OCI-LY7 (cell line): ENCODE measurements at regions not wholly inside any gene's neighbourhood (a gene's known extent, or its start where the extent isn't known, plus 50 kb on each side); places are given as distances from the start of the nearest gene placed in this dataset.
A peak's percentile ranks its signal among the peaks of the same experiment; 100 is the strongest.

ENCODE experiments used
- BruUV-seq: library from RNA; stranded (reverse); fragments of 400-500 nt; replicated peaks from 2 replicates; lab custom pipeline; 2021; lab: Mats Ljungman, UMichigan
- CTCF ChIA-PET: fragments of 300-600 bp; sonication (Branson Sonifier 250); formaldehyde crosslinking; loops from one replicate; lab custom pipeline; 2022; ENCODE audit warnings: antibody characterized with exemption; ENCODE audit not compliant: unreplicated experiment; lab: Charles Lee
- POLR2A ChIA-PET: fragments of 300-600 bp; sonication (Branson Sonifier 250); formaldehyde crosslinking; loops from one replicate; lab custom pipeline; 2022; ENCODE audit warnings: antibody characterized with exemption; lab: Charles Lee
- DNase-seq: peaks from one replicate; pipeline ENCODE4 v3.0.0-alpha.2; 2015; ENCODE audit warnings: low spot score
- H2AFZ ChIP-seq: fragments of 200-600 bp; sonication (generic), shearing (Covaris generic); 2 replicates; pipeline ENCODE4 v1.6.1; 2014; ENCODE audit warnings: mild to moderate bottlenecking, antibody characterized with exemption, low read length, moderate library complexity
- H3K27ac ChIP-seq: fragments of 200-600 bp; sonication (generic); 2 replicates; pipeline ENCODE4 v1.5.1; 2014; ENCODE audit warnings: mixed run types, low read depth, mild to moderate bottlenecking, moderate library complexity, low read length, inconsistent platforms; ENCODE audit not compliant: poor library complexity, severe bottlenecking
- H3K36me3 ChIP-seq: fragments of 200-600 bp; sonication (generic); 2 replicates; pipeline ENCODE4 v1.6.1; 2014; ENCODE audit warnings: mild to moderate bottlenecking, antibody characterized with exemption, low read length, moderate library complexity, mixed read lengths; ENCODE audit not compliant: insufficient read depth
- H3K4me1 ChIP-seq: fragments of 200-600 bp; sonication (generic); 2 replicates; pipeline ENCODE4 v1.5.1; 2014; ENCODE audit warnings: mild to moderate bottlenecking, low read length; ENCODE audit not compliant: insufficient read depth, poor library complexity, severe bottlenecking
- H3K4me2 ChIP-seq: fragments of 200-600 bp; sonication (generic); 2 replicates; pipeline ENCODE4 v1.6.1; 2014; ENCODE audit warnings: mild to moderate bottlenecking, low read length
- H3K4me3 ChIP-seq: fragments of 200-600 bp; sonication (generic); 2 replicates; pipeline ENCODE4 v1.5.1; 2014; ENCODE audit warnings: mild to moderate bottlenecking, low read depth, low read length; ENCODE audit not compliant: poor library complexity, severe bottlenecking
- H3K79me2 ChIP-seq: fragments of 200-600 bp; sonication (generic); 2 replicates; pipeline ENCODE4 v1.6.1; 2016; ENCODE audit warnings: low read depth, mild to moderate bottlenecking, low read length, moderate library complexity, mixed read lengths; ENCODE audit not compliant: insufficient read depth
- H3K9me2 ChIP-seq: fragments of 200-600 bp; sonication (generic); 2 replicates; pipeline ENCODE4 v1.6.1; 2016; ENCODE audit warnings: mild to moderate bottlenecking, low read length, mixed read lengths; ENCODE audit not compliant: insufficient read depth
- H3K9me3 ChIP-seq: fragments of 200-600 bp; sonication (generic); 2 replicates; pipeline ENCODE4 v1.6.1; 2014; ENCODE audit warnings: mild to moderate bottlenecking, mixed run types, low read length, mixed read lengths
- H4K20me1 ChIP-seq: fragments of 200-600 bp; sonication (generic); 2 replicates; pipeline ENCODE4 v1.6.1; 2014; ENCODE audit warnings: mild to moderate bottlenecking, antibody characterized with exemption, low read length, moderate library complexity, mixed read lengths; ENCODE audit not compliant: insufficient read depth
- CTCF ChIP-seq: fragments of 200-600 bp; sonication (generic); conservative IDR thresholded peaks from 2 replicates; pipeline ENCODE4 v1.5.1; 2014; ENCODE audit warnings: mild to moderate bottlenecking, antibody characterized with exemption, low read length, moderate library complexity, mixed read lengths
- EZH2phosphoT487 ChIP-seq: fragments of 200-600 bp; sonication (generic); IDR thresholded peaks from 2 replicates; pipeline ENCODE4 v1.6.1; 2018; ENCODE audit warnings: low read depth, borderline replicate concordance, mild to moderate bottlenecking, mixed run types, antibody characterized with exemption, low read length, moderate library complexity, mixed read lengths
- intact Hi-C: fragments of 100-400 bp; cut with micrococcal nuclease; formaldehyde crosslinking; loops from one replicate; pipeline ENCODE4 v1.10.0; 2022; ENCODE audit not compliant: unreplicated experiment

DNA sequence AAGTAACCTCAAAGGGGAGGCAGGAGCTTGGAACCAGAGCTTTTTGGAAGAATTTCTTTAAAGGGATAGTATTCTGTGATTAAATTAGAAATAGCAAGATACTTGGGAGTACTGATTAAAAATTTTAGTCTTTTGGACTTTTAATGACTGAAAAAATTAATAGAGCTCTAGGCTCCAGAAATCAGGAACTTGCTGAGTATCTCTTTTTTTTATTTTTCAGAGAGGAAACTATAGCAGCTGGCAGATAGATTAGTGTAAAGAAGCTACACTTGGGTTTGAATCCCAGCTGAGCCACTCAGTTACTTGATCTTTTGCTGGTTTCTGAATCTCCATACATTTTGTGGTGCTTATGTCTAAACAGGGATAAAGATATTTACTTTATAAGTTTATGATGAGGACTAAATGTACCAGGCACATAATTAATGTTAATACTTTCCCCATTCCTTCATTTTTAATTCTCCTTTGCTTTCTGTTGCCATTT, 94.2 kb upstream of the TNC start:
- ChIA-PET CTCF (no interaction called here), POLR2A (no interaction called here)
- no peaks in the 10 kb centered on the region for H3K4me1 ChIP-seq
- H2AFZ ChIP-seq, result no peak overlapping the region
- no peaks in the 10 kb centered on the region for H3K79me2 ChIP-seq
- DNase-seq, result no peak
- H3K4me2 ChIP-seq, result no peak overlapping the region
- no peak overlapping the region for H3K4me3 ChIP-seq
- intact Hi-C loops, result no loop called here
- no peaks in the 10 kb centered on the region for H3K9me3 ChIP-seq
- BruUV-seq, result no TSS peak
- TF ChIP-seq CTCF, result no peak
- no peak for TF ChIP-seq EZH2phosphoT487
- no peaks in the 10 kb centered on the region for H3K36me3 ChIP-seq
- no peaks in the 10 kb centered on the region for H3K9me2 ChIP-seq
- H3K27ac ChIP-seq, result no peak overlapping the region
- H4K20me1 ChIP-seq, result no peaks in the 10 kb centered on the region

GRCh38 chr9:115212832-115213231, 94.9 kb upstream of the TNC start:
- Histone ChIP-seq H3K9me2 (no peaks in the 10 kb centered on the region), H2AFZ (no peak overlapping the region), H3K4me3 (no peak overlapping the region), H3K4me1 (no peaks in the 10 kb centered on the region), H3K79me2 (no peaks in the 10 kb centered on the region), H3K4me2 (no peak overlapping the region), H3K9me3 (no peaks in the 10 kb centered on the region), H4K20me1 (no peaks in the 10 kb centered on the region), H3K27ac (no peak overlapping the region), H3K36me3 (no peaks in the 10 kb centered on the region)
- intact Hi-C loops, result no loop called here
- POLR2A ChIA-PET, result no interaction called here
- no TSS peak for BruUV-seq
- DNase-seq, result peak; percentile 5
- CTCF ChIA-PET, result no interaction called here
- no peak for TF ChIP-seq EZH2phosphoT487
- no peak for TF ChIP-seq CTCF

DNA sequence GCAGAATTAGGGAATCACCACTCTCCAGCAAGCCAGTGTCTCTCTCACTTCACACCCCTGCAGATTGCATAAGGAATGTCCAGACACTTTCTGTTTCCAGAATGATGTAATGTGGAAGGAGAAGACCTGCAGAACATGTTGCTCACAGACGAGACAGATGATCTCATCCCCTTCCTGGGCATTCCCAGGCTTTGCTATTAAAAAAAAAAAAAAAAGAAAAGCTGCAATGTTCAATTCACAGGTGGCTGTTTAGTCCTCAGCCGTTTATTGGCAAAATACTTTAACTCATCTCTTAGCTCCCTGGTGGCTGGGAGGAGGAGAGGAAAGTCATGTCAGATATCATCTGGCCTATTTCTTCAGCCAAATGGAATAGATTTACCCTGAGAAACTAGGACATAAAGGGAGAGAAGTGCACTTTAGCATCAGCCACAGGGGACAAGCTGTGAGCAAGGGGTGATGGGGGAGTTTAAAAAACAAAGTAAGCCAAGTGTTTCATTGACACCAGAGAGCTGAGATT, 95.9 kb upstream of the TNC start:
- Histone ChIP-seq H3K36me3 (no peaks in the 10 kb centered on the region), H3K4me3 (no peak overlapping the region), H2AFZ (no peak overlapping the region), H3K9me2 (no peaks in the 10 kb centered on the region), H3K79me2 (no peaks in the 10 kb centered on the region), H3K4me2 (no peak overlapping the region), H3K27ac (no peak overlapping the region), H3K9me3 (no peaks in the 10 kb centered on the region), H4K20me1 (no peaks in the 10 kb centered on the region), H3K4me1 (no peaks in the 10 kb centered on the region)
- BruUV-seq, result no TSS peak
- intact Hi-C loops, result no loop called here
- no peak for DNase-seq
- ChIA-PET CTCF (no interaction called here), POLR2A (interaction anchor here (0.7 to 1.7 kb wide), 2 partner anchors 8 to 44 kb away, joined by 4 read pairs; no protein-coding TSS in a partner anchor)
- TF ChIP-seq EZH2phosphoT487, result no peak
- no peak for TF ChIP-seq CTCF
